Peyer's patch (tissue), 4 donors: ENCODE measurements at regions not wholly inside any gene's neighbourhood (a gene's known extent, or its start where the extent isn't known, plus 50 kb on each side); places are given as distances from the start of the nearest gene placed in this dataset.

Experiments used
- DNase-seq, 3 donors: peaks; one replicate each; pipeline ENCODE4 v3.0.0-alpha.2; 2017 to 2019
- H3K27ac ChIP-seq, 4 donors: fragments of 200-600 bp; sonication (generic); one replicate each; pipeline ENCODE4 v1.5.1; 2016 to 2019
- H3K27me3 ChIP-seq, 2 donors: fragments of 200-600 bp; sonication (generic); one replicate each; pipeline ENCODE4 v1.5.1; 2019
- H3K36me3 ChIP-seq, 3 donors: fragments of 200-600 bp; sonication (generic); one replicate each; pipeline ENCODE4 v1.5.1; 2016 to 2019
- H3K4me1 ChIP-seq, 4 donors: fragments of 200-600 bp; sonication (generic); one replicate each; pipeline ENCODE4 v1.5.1; 2016 to 2019
- H3K4me3 ChIP-seq, 4 donors: fragments of 200-600 bp; sonication (generic); 1 replicate in 3 of 4; 2 replicates in 1 of 4; pipeline ENCODE4 v1.5.1; 2016 to 2019; ENCODE audit warnings: mild to moderate bottlenecking in 1 of 4
- H3K9me3 ChIP-seq, 4 donors: fragments of 200-600 bp; sonication (generic); one replicate each; pipeline ENCODE4 v1.5.1; 2016 to 2019; ENCODE audit warnings: mild to moderate bottlenecking in 1 of 4
- POLR2A ChIP-seq, 2 donors: fragments of 450-650 bp; IDR thresholded peaks; one replicate each; pipeline ENCODE4 v1.5.1; 2017; ENCODE audit warnings: antibody characterized with exemption in 2 of 2, mild to moderate bottlenecking in 2 of 2, moderate library complexity in 2 of 2
- TF ChIP-seq, protein P1 (sequence below), 6 experiments: fragments of 450-650 bp in 4 of 6; fragments of 200-600 bp in 2 of 6; sonication (generic) in 1 of 6; IDR thresholded peaks; one replicate each; pipeline ENCODE4 v1.5.1; 2017 to 2019; ENCODE audit warnings: antibody characterized with exemption in 6 of 6, mild to moderate bottlenecking in 3 of 6, moderate library complexity in 1 of 6

GRCh38 chr6:1143655-1144054, 168.2 kb upstream of the FOXQ1 start:
- Histone ChIP-seq H3K36me3 (no peaks in the 10 kb centered on the region), H3K4me1 (no peaks in the 10 kb centered on the region), H3K27me3 (no peaks in the 10 kb centered on the region), H3K4me3 (no peak overlapping the region), H3K27ac (no peak overlapping the region), H3K9me3 (no peaks in the 10 kb centered on the region)
- TF ChIP-seq POLR2A (IDR thresholded peaks at IDR 0.05), result no peak
- TF ChIP-seq, protein P1, sequence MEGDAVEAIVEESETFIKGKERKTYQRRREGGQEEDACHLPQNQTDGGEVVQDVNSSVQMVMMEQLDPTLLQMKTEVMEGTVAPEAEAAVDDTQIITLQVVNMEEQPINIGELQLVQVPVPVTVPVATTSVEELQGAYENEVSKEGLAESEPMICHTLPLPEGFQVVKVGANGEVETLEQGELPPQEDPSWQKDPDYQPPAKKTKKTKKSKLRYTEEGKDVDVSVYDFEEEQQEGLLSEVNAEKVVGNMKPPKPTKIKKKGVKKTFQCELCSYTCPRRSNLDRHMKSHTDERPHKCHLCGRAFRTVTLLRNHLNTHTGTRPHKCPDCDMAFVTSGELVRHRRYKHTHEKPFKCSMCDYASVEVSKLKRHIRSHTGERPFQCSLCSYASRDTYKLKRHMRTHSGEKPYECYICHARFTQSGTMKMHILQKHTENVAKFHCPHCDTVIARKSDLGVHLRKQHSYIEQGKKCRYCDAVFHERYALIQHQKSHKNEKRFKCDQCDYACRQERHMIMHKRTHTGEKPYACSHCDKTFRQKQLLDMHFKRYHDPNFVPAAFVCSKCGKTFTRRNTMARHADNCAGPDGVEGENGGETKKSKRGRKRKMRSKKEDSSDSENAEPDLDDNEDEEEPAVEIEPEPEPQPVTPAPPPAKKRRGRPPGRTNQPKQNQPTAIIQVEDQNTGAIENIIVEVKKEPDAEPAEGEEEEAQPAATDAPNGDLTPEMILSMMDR (IDR thresholded peaks at IDR 0.05), result no peak
- DNase-seq, result no peak

DNA sequence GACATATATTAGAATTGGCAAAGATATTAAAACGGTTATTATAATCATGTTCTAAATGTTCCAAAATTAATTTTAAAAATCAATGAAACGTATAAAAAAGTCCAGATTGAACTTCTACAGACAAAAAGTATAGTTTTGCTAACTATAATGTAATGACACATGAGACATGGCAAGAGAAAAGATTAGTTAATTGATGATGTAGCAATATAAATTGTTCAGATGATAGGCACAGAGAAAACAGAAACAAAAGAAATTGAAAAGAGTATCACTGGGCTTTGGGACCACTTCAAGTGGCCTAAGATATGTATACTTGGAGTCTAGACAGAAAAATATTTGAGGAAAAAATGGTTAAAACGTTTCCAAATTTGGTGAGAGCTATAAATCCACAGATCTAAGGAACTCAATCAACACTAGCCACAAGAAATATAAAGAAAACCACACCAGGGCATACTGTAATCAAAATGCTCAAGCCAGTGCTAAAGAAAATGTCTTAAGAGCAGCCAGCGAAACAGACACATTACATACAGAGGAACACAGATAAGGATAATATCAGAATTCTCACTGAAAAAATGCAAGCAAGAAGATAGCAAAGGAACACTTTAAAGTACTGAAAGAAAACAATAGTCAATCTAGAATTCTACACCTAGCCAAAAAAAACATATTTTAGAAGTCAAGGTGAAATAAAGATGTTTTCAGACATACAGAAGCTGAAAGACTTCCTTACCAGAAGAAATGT, 172.6 kb upstream of the FOXQ1 start:
- Histone ChIP-seq H3K4me3 (no peak overlapping the region), H3K27me3 (no peaks in the 10 kb centered on the region), H3K4me1 (no peaks in the 10 kb centered on the region), H3K9me3 (no peaks in the 10 kb centered on the region), H3K36me3 (no peaks in the 10 kb centered on the region), H3K27ac (no peak overlapping the region)
- TF ChIP-seq, protein P1 (IDR thresholded peaks at IDR 0.05), result no peak
- no peak for TF ChIP-seq POLR2A (IDR thresholded peaks at IDR 0.05)
- no peak for DNase-seq

- Histone ChIP-seq H3K36me3 (no peaks in the 10 kb centered on the region), H3K27me3 (no peaks in the 10 kb centered on the region), H3K27ac (no peak overlapping the region), H3K4me3 (no peak overlapping the region), H3K4me1 (no peaks in the 10 kb centered on the region), H3K9me3 (no peaks in the 10 kb centered on the region)
- TF ChIP-seq, protein P1 (IDR thresholded peaks at IDR 0.05), result no peak
- no peak for TF ChIP-seq POLR2A (IDR thresholded peaks at IDR 0.05)
- DNase-seq, result no peak
Observed at GRCh38 chr6:1137849-1138248, 174.0 kb upstream of the FOXQ1 start.

- Histone ChIP-seq H3K27me3 (no peaks in the 10 kb centered on the region), H3K4me3 (no peak overlapping the region), H3K9me3 (no peaks in the 10 kb centered on the region), H3K4me1 (no peaks in the 10 kb centered on the region), H3K36me3 (no peaks in the 10 kb centered on the region), H3K27ac (no peak overlapping the region)
- no peak for DNase-seq
- TF ChIP-seq, protein P1 (IDR thresholded peaks at IDR 0.05), result no peak
- no peak for TF ChIP-seq POLR2A (IDR thresholded peaks at IDR 0.05)
Observed at GRCh38 chr6:1136827-1137226, 175.1 kb upstream of the FOXQ1 start.

DNA sequence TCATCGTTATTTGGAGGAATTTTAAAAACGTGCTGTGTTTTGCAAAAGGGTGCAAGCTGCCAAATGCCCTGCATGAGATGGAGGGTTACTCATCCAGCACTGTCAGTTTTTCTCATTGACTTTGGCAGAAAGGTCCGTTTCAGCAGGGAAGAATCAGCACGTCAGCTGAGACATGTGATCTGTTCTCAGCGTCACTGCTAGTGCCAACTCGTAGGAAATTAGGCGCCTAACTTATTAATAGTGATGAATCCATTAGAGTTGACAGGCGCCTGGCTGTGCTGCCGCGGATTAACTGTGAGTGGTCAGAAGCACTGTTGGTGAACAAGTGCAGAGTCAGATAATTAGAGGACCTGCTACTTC, 175.5 kb upstream of the FOXQ1 start:
- no peak overlapping the region for H3K27ac ChIP-seq
- H3K27me3 ChIP-seq, result no peaks in the 10 kb centered on the region
- H3K4me3 ChIP-seq, result no peak overlapping the region
- H3K9me3 ChIP-seq, result no peaks in the 10 kb centered on the region
- H3K36me3 ChIP-seq, result no peaks in the 10 kb centered on the region
- no peaks in the 10 kb centered on the region for H3K4me1 ChIP-seq
- TF ChIP-seq, protein P1 (IDR thresholded peaks at IDR 0.05), result no peak
- DNase-seq, result no peak
